GM12878 (cell line): ENCODE measurements at regions not wholly inside any gene's neighbourhood (a gene's known extent, or its start where the extent isn't known, plus 50 kb on each side); places are given as distances from the start of the nearest gene placed in this dataset.
A peak's percentile ranks its signal among the peaks of the same experiment; 100 is the strongest.

Source experiments
- ATAC-seq: fragments of 200-7000 bp; cut with Tn5 transposase; 3 replicates; pipeline ENCODE4 v1.9.1; 2020; ENCODE audit warnings: mild to moderate bottlenecking, moderate library complexity
- BruUV-seq: library from RNA; stranded (reverse); fragments of 400-500 nt; replicated peaks from 2 replicates; lab custom pipeline; 2021; lab: Mats Ljungman, UMichigan
- CTCF ChIA-PET: fragments of 300-600 bp; sonication (Branson Sonifier 250); formaldehyde crosslinking; extraction: SDS; loops from one replicate; lab custom pipeline; 2021; ENCODE audit warnings: inconsistent platforms; lab: Yijun Ruan, JAX
- POLR2A ChIA-PET: fragments of 350-600 bp; formaldehyde crosslinking; extraction: SDS; loops from one replicate; lab custom pipeline; 2021; ENCODE audit warnings: inconsistent platforms; lab: Charles Lee
- RAD21 ChIA-PET: fragments of 300-600 bp; sonication (Branson Sonifier 250); formaldehyde crosslinking; loops from one replicate; lab custom pipeline; 2023; ENCODE audit warnings: antibody characterized with exemption; ENCODE audit not compliant: unreplicated experiment; lab: Charles Lee
- SMC1A ChIA-PET: fragments of 300-600 bp; sonication (Branson Sonifier 250); formaldehyde crosslinking; loops from one replicate; lab custom pipeline; 2023; ENCODE audit not compliant: unreplicated experiment, uncharacterized antibody; lab: Charles Lee
- DNase-seq: peaks from one replicate; pipeline ENCODE4 v3.0.0-alpha.2; 2011; ENCODE audit warnings: low read depth, low spot score
- FAIRE-seq: peaks from 3 replicates; lab custom pipeline; 2011; peaks lifted over from hg19 to GRCh38; lab: Jason Lieb, UNC
- H2AFZ ChIP-seq: 2 replicates; pipeline ENCODE4 v1.6.0; 2011; ENCODE audit warnings: low read depth, low read length, control low read depth; ENCODE audit not compliant: control insufficient read depth
- H3K27ac ChIP-seq: 2 replicates; pipeline ENCODE4 v1.5.1; 2011; ENCODE audit warnings: control low read depth; ENCODE audit not compliant: control insufficient read depth, insufficient read depth
- H3K27me3 ChIP-seq, 2 experiments: replicated peaks in 1 of 2; 2 replicates each; pipeline versions ENCODE4 v1.6.0 to v1.6.1; 2011; ENCODE audit warnings: low read length in 1 of 2; ENCODE audit not compliant: control insufficient read depth in 2 of 2, insufficient read depth in 2 of 2
- H3K36me3 ChIP-seq, 2 experiments: 2 replicates each; pipeline ENCODE4 v1.5.1; 2011; ENCODE audit warnings: low read length in 1 of 2; ENCODE audit not compliant: control insufficient read depth in 2 of 2, insufficient read depth in 2 of 2
- H3K4me1 ChIP-seq: 2 replicates; pipeline ENCODE4 v1.6.1; 2011; ENCODE audit warnings: mild to moderate bottlenecking, low read length, moderate library complexity, mixed read lengths; ENCODE audit not compliant: control insufficient read depth, insufficient read depth
- H3K4me2 ChIP-seq: 2 replicates; pipeline ENCODE4 v1.6.0; 2011; ENCODE audit warnings: control low read depth; ENCODE audit not compliant: control insufficient read depth, insufficient read depth
- H3K4me3 ChIP-seq: fragments of 200-600 bp; sonication (generic); 2 replicates; pipeline ENCODE4 v1.5.1; 2016
- H3K79me2 ChIP-seq: 2 replicates; pipeline ENCODE4 v1.6.0; 2011; ENCODE audit warnings: low read length; ENCODE audit not compliant: control insufficient read depth, insufficient read depth
- H3K9ac ChIP-seq: 2 replicates; pipeline ENCODE4 v1.8.0; 2011; ENCODE audit warnings: low read length, control low read depth, mixed read lengths; ENCODE audit not compliant: control insufficient read depth, insufficient read depth
- H3K9me3 ChIP-seq: replicated peaks from 3 replicates; pipeline ENCODE4 v1.5.1; 2011; ENCODE audit warnings: mild to moderate bottlenecking, low read length; ENCODE audit not compliant: control insufficient read depth, insufficient read depth
- H4K20me1 ChIP-seq: 2 replicates; pipeline ENCODE4 v1.6.0; 2011; ENCODE audit not compliant: control insufficient read depth, insufficient read depth
- CBX5 ChIP-seq: sonication (generic); IDR thresholded peaks from 2 replicates; pipeline ENCODE4 v1.6.1; 2016; ENCODE audit warnings: low read depth, moderate library complexity, mild to moderate bottlenecking, inconsistent platforms
- EGR1 ChIP-seq, 2 experiments: IDR thresholded peaks; 1 replicate in 1 of 2; 2 replicates in 1 of 2; pipeline ENCODE4 v1.6.1; 2011 to 2012; ENCODE audit warnings: low read depth in 2 of 2, low read length in 2 of 2, borderline replicate concordance in 1 of 2, mild to moderate bottlenecking in 1 of 2, moderate library complexity in 1 of 2
- EZH2 ChIP-seq: IDR thresholded peaks from 2 replicates; pipeline ENCODE4 v1.6.1; 2012; ENCODE audit warnings: low read depth, mild to moderate bottlenecking, control low read depth, inconsistent platforms, low read length, borderline replicate concordance; ENCODE audit not compliant: control insufficient read depth
- IKZF2 ChIP-seq, 2 experiments: fragments of 450-650 bp; IDR thresholded peaks; 2 replicates each; pipeline ENCODE4 v1.6.1; 2017; ENCODE audit warnings: mild to moderate bottlenecking in 2 of 2, moderate library complexity in 2 of 2
- MTA2 ChIP-seq: fragments of 450-650 bp; IDR thresholded peaks from 2 replicates; pipeline ENCODE4 v1.6.1; 2016; ENCODE audit warnings: low read depth, mild to moderate bottlenecking, moderate library complexity
- MYC ChIP-seq: IDR thresholded peaks from 2 replicates; pipeline ENCODE4 v1.6.1; 2011; ENCODE audit warnings: mild to moderate bottlenecking, low read length, moderate library complexity, inconsistent platforms; ENCODE audit not compliant: insufficient read depth, insufficient replicate concordance, insufficient read length, severe bottlenecking
- NRF1 ChIP-seq: conservative IDR thresholded peaks from 2 replicates; pipeline ENCODE4 v1.6.1; 2011; ENCODE audit warnings: mild to moderate bottlenecking, low read depth, low read length, improper control_type of control experiment
- PAX5 ChIP-seq: IDR thresholded peaks from 2 replicates; pipeline ENCODE4 v1.6.1; 2011; ENCODE audit warnings: low read depth, low read length, borderline replicate concordance
- POLR2AphosphoS5 ChIP-seq: IDR thresholded peaks from 2 replicates; pipeline ENCODE4 v1.6.1; 2011; ENCODE audit warnings: mild to moderate bottlenecking, low read length, inconsistent platforms
- RELA ChIP-seq: fragments of 450-650 bp; IDR thresholded peaks from 2 replicates; pipeline ENCODE4 v1.8.0; 2014; ENCODE audit warnings: borderline replicate concordance; ENCODE audit not compliant: partially characterized antibody
- RFX5 ChIP-seq: IDR thresholded peaks from 2 replicates; pipeline ENCODE4 v1.6.1; 2011; ENCODE audit warnings: low read depth, low read length, improper control_type of control experiment
- SIN3A ChIP-seq: IDR thresholded peaks from 2 replicates; pipeline ENCODE4 v1.6.1; 2012; ENCODE audit warnings: low read depth, low read length, improper control_type of control experiment
- SPI1 ChIP-seq: IDR thresholded peaks from 2 replicates; pipeline ENCODE4 v1.6.1; 2011; ENCODE audit warnings: low read depth, mild to moderate bottlenecking, low read length, moderate library complexity, borderline replicate concordance; ENCODE audit not compliant: insufficient read depth
- SRF ChIP-seq, 2 experiments: IDR thresholded peaks; 2 replicates each; pipeline ENCODE4 v1.6.1; 2011; ENCODE audit warnings: low read depth in 2 of 2, low read length in 2 of 2, mild to moderate bottlenecking in 1 of 2, moderate library complexity in 1 of 2
- TCF12 ChIP-seq: IDR thresholded peaks from 2 replicates; pipeline ENCODE4 v1.6.1; 2011; ENCODE audit warnings: low read depth, mild to moderate bottlenecking, low read length
- ZNF274 ChIP-seq: IDR thresholded peaks from one replicate; pipeline ENCODE4 v1.8.0; 2011; ENCODE audit not compliant: insufficient read length, insufficient read depth
- WGBS: methylation state at CpG from one replicate; pipeline ENCODE4 v1.1.6; 2016; ENCODE audit warnings: low lambda C conversion rate; ENCODE audit not compliant: insufficient replicate concordance, insufficient coverage; ENCODE audit errors: missing lambda C conversion rate; 5-methylcytosine and 5-hydroxymethylcytosine counted together
- in situ Hi-C: fragments of 300-500 bp; cut with MboI; formaldehyde crosslinking; loops from 9 replicates; pipeline ENCODE4 v1.14.3; 2018; ENCODE audit warnings: mixed read lengths
- intact Hi-C: fragments of 100-400 bp; cut with micrococcal nuclease; formaldehyde crosslinking; loops from one replicate; pipeline ENCODE4 v1.14.2; 2022; ENCODE audit not compliant: unreplicated experiment
- TF ChIP-seq, protein P1 (sequence below): IDR thresholded peaks from 2 replicates; pipeline ENCODE4 v1.6.1; 2011; ENCODE audit warnings: low read depth, mild to moderate bottlenecking, low read length, moderate library complexity, borderline replicate concordance; ENCODE audit errors: extremely low read depth
- TF ChIP-seq, protein P2 (sequence below): fragments of 450-650 bp; IDR thresholded peaks from 2 replicates; pipeline ENCODE4 v1.6.1; 2017; ENCODE audit warnings: antibody characterized with exemption, mild to moderate bottlenecking, moderate library complexity
- TF ChIP-seq, protein P3 (sequence below): fragments of 450-650 bp; IDR thresholded peaks from 2 replicates; pipeline ENCODE4 v1.6.1; 2017; ENCODE audit warnings: low read depth, mild to moderate bottlenecking, moderate library complexity

DNA sequence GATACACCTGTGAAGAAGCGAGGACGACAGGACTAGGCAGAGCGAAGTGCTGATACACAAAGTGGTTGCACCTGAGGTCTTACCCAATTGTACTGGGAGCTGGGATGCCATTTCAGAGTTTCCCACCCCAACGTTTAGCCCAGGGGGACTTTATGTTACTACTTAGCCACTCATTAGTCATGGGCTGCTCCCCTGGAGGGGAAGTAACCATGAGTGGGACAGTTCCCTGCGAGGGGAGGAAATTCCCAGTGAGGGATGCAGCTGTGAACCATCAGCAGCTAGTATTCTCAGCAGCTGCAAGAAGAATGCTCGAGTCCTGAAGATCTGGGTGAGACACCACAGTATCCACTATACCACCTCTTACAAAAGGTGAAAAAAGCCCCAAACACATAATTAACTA, 93.7 kb upstream of the ACTBL2 start (continued):
- TF ChIP-seq SRF (IDR thresholded peaks at IDR 0.05; ENCODE audit: low read depth in 2 of 2, low read length in 2 of 2) (no peak), IKZF2 (IDR thresholded peaks at IDR 0.05) (no peak; a peak in 1 of 4 replicates), PAX5 (0 out of 2 replicates have a peak, but pooled peaks have one; percentile 31), CBX5 (no peak), MTA2 (peak; percentile 40; the same call in 1 of the 2 replicates), POLR2AphosphoS5 (no peak), EGR1 (IDR thresholded peaks at IDR 0.05; ENCODE audit: borderline replicate concordance in 1 of 2, low read depth in 2 of 2, low read length in 2 of 2) (no peak), TCF12 (0 out of 2 replicates have a peak, but pooled peaks have one; percentile 22), NRF1 (no peak), MYC (no peak), SPI1 (peak; percentile 6; the same call in 1 of the 2 replicates), RFX5 (no peak)

DNA sequence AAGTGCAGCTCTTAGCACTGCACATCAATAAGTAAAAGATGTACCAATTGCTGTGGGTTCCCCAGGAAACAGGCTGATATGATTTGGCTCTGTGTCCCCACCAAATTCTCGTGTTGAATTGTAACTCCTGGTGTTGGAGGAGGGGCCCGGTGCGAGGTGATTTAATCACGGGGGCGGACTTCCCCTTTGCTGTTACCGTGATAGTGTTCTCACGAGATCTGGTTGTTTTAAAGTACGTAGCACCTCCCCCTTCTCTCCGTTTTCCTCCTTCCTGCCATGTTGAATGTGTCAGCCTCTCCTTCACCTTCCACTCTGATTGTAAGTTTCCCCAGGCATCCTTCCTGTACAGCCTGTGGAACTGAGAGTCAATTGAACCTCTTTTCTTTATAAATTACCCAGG, 93.2 kb upstream of the ACTBL2 start:
- WGBS = 14% methylated on average over 9 of the region's 9 CpGs
- ChIA-PET CTCF (no interaction called here), POLR2A (interaction anchor here (1.7 kb wide), 1 partner anchor 18 kb away, joined by 4 read pairs; no protein-coding TSS in a partner anchor), RAD21 (no interaction called here), SMC1A (interaction anchor here (1.3 to 1.6 kb wide), 3 partner anchors 14 to 74 kb away, joined by 3 to 5 read pairs (median 4); no protein-coding TSS in a partner anchor)
- Histone ChIP-seq H3K9me3 (no peaks in the 10 kb centered on the region), H3K36me3 (no peaks in the 10 kb centered on the region), H3K4me2 (no peak overlapping the region), H3K4me1 (no peaks in the 10 kb centered on the region), H3K9ac (no peak overlapping the region), H3K79me2 (no peaks in the 10 kb centered on the region), H3K27ac (no peak overlapping the region), H3K27me3 (no peaks in the 10 kb centered on the region; a peak in 1 of 4 replicates), H4K20me1 (no peaks in the 10 kb centered on the region; the same call in 1 of the 2 replicates), H3K4me3 (no peak overlapping the region), H2AFZ (peak overlapping the region; percentile 41; the same call in 1 of the 2 replicates)
- no peak for DNase-seq
- no peak for FAIRE-seq
- ATAC-seq = peak; percentile 68
- BruUV-seq = no TSS peak
- intact Hi-C loops = no loop called here
- in situ Hi-C loops = no loop called here
- TF ChIP-seq TCF12 = no peak
- TF ChIP-seq, protein P1, sequence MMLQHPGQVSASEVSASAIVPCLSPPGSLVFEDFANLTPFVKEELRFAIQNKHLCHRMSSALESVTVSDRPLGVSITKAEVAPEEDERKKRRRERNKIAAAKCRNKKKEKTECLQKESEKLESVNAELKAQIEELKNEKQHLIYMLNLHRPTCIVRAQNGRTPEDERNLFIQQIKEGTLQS = no peak
- TF ChIP-seq, protein P2, sequence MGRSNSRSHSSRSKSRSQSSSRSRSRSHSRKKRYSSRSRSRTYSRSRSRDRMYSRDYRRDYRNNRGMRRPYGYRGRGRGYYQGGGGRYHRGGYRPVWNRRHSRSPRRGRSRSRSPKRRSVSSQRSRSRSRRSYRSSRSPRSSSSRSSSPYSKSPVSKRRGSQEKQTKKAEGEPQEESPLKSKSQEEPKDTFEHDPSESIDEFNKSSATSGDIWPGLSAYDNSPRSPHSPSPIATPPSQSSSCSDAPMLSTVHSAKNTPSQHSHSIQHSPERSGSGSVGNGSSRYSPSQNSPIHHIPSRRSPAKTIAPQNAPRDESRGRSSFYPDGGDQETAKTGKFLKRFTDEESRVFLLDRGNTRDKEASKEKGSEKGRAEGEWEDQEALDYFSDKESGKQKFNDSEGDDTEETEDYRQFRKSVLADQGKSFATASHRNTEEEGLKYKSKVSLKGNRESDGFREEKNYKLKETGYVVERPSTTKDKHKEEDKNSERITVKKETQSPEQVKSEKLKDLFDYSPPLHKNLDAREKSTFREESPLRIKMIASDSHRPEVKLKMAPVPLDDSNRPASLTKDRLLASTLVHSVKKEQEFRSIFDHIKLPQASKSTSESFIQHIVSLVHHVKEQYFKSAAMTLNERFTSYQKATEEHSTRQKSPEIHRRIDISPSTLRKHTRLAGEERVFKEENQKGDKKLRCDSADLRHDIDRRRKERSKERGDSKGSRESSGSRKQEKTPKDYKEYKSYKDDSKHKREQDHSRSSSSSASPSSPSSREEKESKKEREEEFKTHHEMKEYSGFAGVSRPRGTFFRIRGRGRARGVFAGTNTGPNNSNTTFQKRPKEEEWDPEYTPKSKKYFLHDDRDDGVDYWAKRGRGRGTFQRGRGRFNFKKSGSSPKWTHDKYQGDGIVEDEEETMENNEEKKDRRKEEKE = no peak
- TF ChIP-seq RELA = no peak
- no peak for TF ChIP-seq EZH2
- no peak for TF ChIP-seq ZNF274
- TF ChIP-seq, protein P3, sequence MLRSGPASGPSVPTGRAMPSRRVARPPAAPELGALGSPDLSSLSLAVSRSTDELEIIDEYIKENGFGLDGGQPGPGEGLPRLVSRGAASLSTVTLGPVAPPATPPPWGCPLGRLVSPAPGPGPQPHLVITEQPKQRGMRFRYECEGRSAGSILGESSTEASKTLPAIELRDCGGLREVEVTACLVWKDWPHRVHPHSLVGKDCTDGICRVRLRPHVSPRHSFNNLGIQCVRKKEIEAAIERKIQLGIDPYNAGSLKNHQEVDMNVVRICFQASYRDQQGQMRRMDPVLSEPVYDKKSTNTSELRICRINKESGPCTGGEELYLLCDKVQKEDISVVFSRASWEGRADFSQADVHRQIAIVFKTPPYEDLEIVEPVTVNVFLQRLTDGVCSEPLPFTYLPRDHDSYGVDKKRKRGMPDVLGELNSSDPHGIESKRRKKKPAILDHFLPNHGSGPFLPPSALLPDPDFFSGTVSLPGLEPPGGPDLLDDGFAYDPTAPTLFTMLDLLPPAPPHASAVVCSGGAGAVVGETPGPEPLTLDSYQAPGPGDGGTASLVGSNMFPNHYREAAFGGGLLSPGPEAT = no peak
- no peak for TF ChIP-seq SIN3A
